ENCODE measurements at regions not wholly inside any gene's neighbourhood (a gene's known extent, or its start where the extent isn't known, plus 50 kb on each side); places are given as distances from the start of the nearest gene placed in this dataset.

DNA sequence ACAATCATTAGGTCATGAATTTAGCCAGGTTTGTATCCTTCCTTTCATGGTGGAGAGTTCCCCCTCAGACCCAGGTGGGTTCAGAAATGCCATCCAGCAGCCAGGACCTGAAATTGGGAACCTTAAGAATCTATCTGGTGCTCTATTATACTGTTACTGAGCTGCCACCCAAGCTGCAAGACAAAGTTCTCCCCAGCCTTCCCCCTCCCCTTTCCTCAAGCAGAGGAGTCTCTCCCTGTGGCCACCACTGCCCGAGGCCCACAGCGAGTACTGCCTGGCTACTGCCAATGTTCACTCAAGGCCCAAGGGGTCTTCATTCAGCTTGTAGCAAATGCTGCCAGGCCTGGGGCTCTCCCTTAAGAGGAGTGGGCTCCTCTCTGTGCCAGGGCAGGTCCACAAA lies 133.8 kb downstream of the TMEM38B start:
- POLR2A ChIA-PET, result no interaction called here
- DNase-seq (no peak), ATAC-seq (no peak)
- peaks cover 13 to 45% (median 22%) of the 10 kb centered on the region in 9 donors for H3K9me3 Mint-ChIP-seq
- no peak overlapping the region for H3K4me3 Mint-ChIP-seq
- no peak overlapping the region for H3K27ac Mint-ChIP-seq
- no peaks in the 10 kb centered on the region for H3K4me1 Mint-ChIP-seq
- peaks cover 0 to 44% (median 20%) of the 10 kb centered on the region in 3 donors for H3K36me3 Mint-ChIP-seq
- H3K27me3 Mint-ChIP-seq, result peaks cover 0 to 3% (median 0%) of the 10 kb centered on the region in 5 donors

GRCh38 chr9:105828596-105829213 lies 134.4 kb downstream of the TMEM38B start:
- H3K27ac Mint-ChIP-seq, result no peak overlapping the region
- H3K27me3 Mint-ChIP-seq, result peaks cover 0 to 3% (median 0%) of the 10 kb centered on the region in 5 donors
- no peaks in the 10 kb centered on the region for H3K4me1 Mint-ChIP-seq
- ATAC-seq (no peak), DNase-seq (no peak)
- POLR2A ChIA-PET, result no interaction called here
- no peak overlapping the region for H3K4me3 Mint-ChIP-seq
- H3K9me3 Mint-ChIP-seq, result peaks cover 8 to 40% (median 17%) of the 10 kb centered on the region in 9 donors
- peaks cover 0 to 39% (median 20%) of the 10 kb centered on the region in 3 donors for H3K36me3 Mint-ChIP-seq

GRCh38 chr9:105830461-105830860 lies 136.1 kb downstream of the TMEM38B start:
- H3K4me1 Mint-ChIP-seq, result no peaks in the 10 kb centered on the region

GRCh38 chr9:105832096-105832710 lies 137.9 kb downstream of the TMEM38B start:
- POLR2A ChIA-PET, result no interaction called here
- H3K4me3 Mint-ChIP-seq, result no peak overlapping the region
- no peak for DNase-seq
- no peaks in the 10 kb centered on the region for H3K27me3 Mint-ChIP-seq
- H3K4me1 Mint-ChIP-seq, result no peaks in the 10 kb centered on the region
- H3K27ac Mint-ChIP-seq, result no peak overlapping the region
- peaks cover 0 to 5% (median 0%) of the 10 kb centered on the region in 9 donors for H3K9me3 Mint-ChIP-seq
- H3K36me3 Mint-ChIP-seq, result peaks cover 0 to 14% (median 8%) of the 10 kb centered on the region in 3 donors
- no peak for ATAC-seq

More at GRCh38 chr9:105830461-105830860, 136.1 kb downstream of the TMEM38B start:
- Mint-ChIP-seq H3K4me3 (no peak overlapping the region), H3K27me3 (no peaks in the 10 kb centered on the region), H3K9me3 (peaks cover 2 to 22% (median 9%) of the 10 kb centered on the region in 9 donors), H3K27ac (no peak overlapping the region), H3K36me3 (peaks cover 0 to 32% (median 20%) of the 10 kb centered on the region in 3 donors)
- POLR2A ChIA-PET, result no interaction called here
- ATAC-seq, result no peak
- no peak for DNase-seq

- no peak overlapping the region for H3K4me3 Mint-ChIP-seq
- H3K4me1 Mint-ChIP-seq, result no peaks in the 10 kb centered on the region
- DNase-seq (no peak), ATAC-seq (no peak)
- peaks cover 0 to 3% (median 0%) of the 10 kb centered on the region in 9 donors for H3K9me3 Mint-ChIP-seq
- H3K27me3 Mint-ChIP-seq, result peaks cover 0 to 3% (median 0%) of the 10 kb centered on the region in 5 donors
- H3K27ac Mint-ChIP-seq, result no peak overlapping the region
- H3K36me3 Mint-ChIP-seq, result peaks cover 0 to 4% (median 3%) of the 10 kb centered on the region in 3 donors
- POLR2A ChIA-PET, result no interaction called here
Measured at GRCh38 chr9:105833271-105833975, 139.1 kb downstream of the TMEM38B start.

GRCh38 chr9:105834404-105834803 lies 140.1 kb downstream of the TMEM38B start:
- Mint-ChIP-seq H3K4me3 (no peak overlapping the region), H3K4me1 (peaks cover 0 to 3% (median 0%) of the 10 kb centered on the region in 4 donors), H3K9me3 (no peaks in the 10 kb centered on the region), H3K36me3 (no peaks in the 10 kb centered on the region), H3K27ac (peak overlapping the region in 1 of 10 donors; percentile 6), H3K27me3 (peaks cover 0 to 3% (median 0%) of the 10 kb centered on the region in 5 donors)
- POLR2A ChIA-PET, result no interaction called here
- ATAC-seq (no peak), DNase-seq (no peak)

DNA sequence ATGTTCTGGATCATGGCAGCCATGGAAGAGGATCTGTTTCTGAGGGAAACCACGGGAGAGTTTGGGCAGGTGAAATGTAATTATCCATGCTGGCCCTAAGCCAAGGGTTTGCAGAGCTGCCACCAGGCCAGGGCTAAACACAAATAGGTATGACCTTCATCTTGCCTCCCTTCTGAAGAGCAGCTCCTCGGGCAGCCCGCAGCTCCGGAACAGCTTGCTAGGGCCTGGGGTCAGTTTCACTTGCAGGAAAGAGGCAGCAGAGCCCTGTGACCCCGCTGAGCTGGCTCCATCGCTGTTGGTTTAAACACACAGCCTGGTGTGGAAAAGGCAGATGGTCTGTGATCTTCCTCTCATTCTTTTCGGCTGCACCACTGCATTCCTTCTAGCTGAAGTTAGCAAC lies 141.4 kb downstream of the TMEM38B start:
- Mint-ChIP-seq H3K4me1 (peaks cover 0 to 3% (median 0%) of the 10 kb centered on the region in 4 donors), H3K27me3 (peaks cover 0 to 3% (median 2%) of the 10 kb centered on the region in 5 donors), H3K27ac (no peak overlapping the region), H3K9me3 (no peaks in the 10 kb centered on the region), H3K36me3 (no peaks in the 10 kb centered on the region), H3K4me3 (no peak overlapping the region)
- no peak for DNase-seq
- ATAC-seq, result no peak
- POLR2A ChIA-PET, result no interaction called here

GRCh38 chr9:105836936-105837660 lies 142.8 kb downstream of the TMEM38B start:
- H3K9me3 Mint-ChIP-seq, result no peaks in the 10 kb centered on the region
- peaks cover 0 to 3% (median 0%) of the 10 kb centered on the region in 4 donors for H3K4me1 Mint-ChIP-seq
- no peak overlapping the region for H3K27ac Mint-ChIP-seq
- H3K36me3 Mint-ChIP-seq, result no peaks in the 10 kb centered on the region
- DNase-seq (no peak), ATAC-seq (no peak)
- peaks cover 0 to 3% (median 2%) of the 10 kb centered on the region in 5 donors for H3K27me3 Mint-ChIP-seq
- POLR2A ChIA-PET, result no interaction called here
- H3K4me3 Mint-ChIP-seq, result no peak overlapping the region

DNA sequence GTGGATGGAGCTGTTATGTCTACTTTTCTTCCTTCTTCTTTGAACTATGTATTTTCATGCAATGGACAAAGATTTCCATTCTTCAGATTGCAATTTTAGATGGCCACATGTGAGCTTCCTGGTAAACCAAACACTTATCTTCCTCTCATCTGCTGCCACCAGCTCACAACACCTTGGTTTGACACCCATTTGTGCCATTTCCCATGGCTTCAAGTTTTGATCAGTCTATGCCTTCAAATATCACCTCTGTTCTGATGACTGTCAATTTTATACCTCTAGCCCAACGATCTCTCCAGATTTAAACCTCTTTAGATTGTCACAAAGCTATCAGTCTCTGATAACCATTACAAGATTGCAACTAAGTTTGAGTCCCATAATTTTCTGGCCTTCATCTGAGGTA lies 147.2 kb downstream of the TMEM38B start:
- POLR2A ChIA-PET, result no interaction called here
- H3K27me3 Mint-ChIP-seq, result peaks cover 0 to 3% (median 2%) of the 10 kb centered on the region in 5 donors
- no peak overlapping the region for H3K4me3 Mint-ChIP-seq
- H3K36me3 Mint-ChIP-seq, result no peaks in the 10 kb centered on the region
- no peak for DNase-seq
- peaks cover 0 to 3% (median 0%) of the 10 kb centered on the region in 4 donors for H3K4me1 Mint-ChIP-seq
- no peak for ATAC-seq
- no peak overlapping the region for H3K27ac Mint-ChIP-seq
- no peaks in the 10 kb centered on the region for H3K9me3 Mint-ChIP-seq

DNA sequence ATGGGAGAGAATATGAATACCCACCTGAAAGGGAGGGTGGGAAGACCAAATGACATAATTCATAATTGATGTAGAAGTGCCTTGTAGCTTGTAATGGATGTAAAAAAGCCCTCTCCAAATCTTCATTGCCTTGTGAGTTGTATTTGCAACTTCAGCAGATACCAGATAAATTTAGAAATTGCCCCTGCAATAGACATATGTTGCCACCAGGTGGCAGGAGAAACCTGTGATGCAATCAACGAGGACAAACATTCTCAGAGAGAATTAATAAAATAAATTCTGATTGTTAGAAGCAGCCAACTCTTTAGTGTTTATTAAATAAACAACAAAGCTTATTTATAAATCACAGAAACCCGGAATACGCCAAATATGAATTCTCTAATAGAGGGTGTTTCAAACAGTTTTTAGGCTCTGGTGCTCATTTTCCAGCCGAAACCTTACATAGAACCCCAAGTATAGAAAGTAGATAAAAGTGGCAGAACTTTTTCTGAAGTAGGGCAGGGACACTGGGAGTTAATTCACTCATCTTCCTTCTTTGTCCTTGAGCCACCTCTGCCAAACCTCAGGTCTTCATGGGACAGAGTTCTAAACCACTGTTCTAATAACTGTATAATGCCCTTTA lies 147.8 kb downstream of the TMEM38B start:
- Mint-ChIP-seq H3K36me3 (no peaks in the 10 kb centered on the region), H3K4me3 (no peak overlapping the region), H3K4me1 (peaks cover 0 to 3% (median 0%) of the 10 kb centered on the region in 4 donors), H3K27me3 (peaks cover 0 to 3% (median 2%) of the 10 kb centered on the region in 5 donors), H3K9me3 (no peaks in the 10 kb centered on the region), H3K27ac (no peak overlapping the region)
- no peak for ATAC-seq
- POLR2A ChIA-PET, result no interaction called here
- peak in 3 of 10 donors; percentile 28 to 35 (median 35) for DNase-seq

- ATAC-seq (no peak), DNase-seq (no peak)
- Mint-ChIP-seq H3K27me3 (no peaks in the 10 kb centered on the region), H3K36me3 (no peaks in the 10 kb centered on the region), H3K9me3 (no peaks in the 10 kb centered on the region), H3K4me3 (no peak overlapping the region), H3K27ac (no peak overlapping the region), H3K4me1 (no peaks in the 10 kb centered on the region)
- POLR2A ChIA-PET, result no interaction called here
Measured at GRCh38 chr9:105846825-105847224, 152.5 kb downstream of the TMEM38B start.

DNA sequence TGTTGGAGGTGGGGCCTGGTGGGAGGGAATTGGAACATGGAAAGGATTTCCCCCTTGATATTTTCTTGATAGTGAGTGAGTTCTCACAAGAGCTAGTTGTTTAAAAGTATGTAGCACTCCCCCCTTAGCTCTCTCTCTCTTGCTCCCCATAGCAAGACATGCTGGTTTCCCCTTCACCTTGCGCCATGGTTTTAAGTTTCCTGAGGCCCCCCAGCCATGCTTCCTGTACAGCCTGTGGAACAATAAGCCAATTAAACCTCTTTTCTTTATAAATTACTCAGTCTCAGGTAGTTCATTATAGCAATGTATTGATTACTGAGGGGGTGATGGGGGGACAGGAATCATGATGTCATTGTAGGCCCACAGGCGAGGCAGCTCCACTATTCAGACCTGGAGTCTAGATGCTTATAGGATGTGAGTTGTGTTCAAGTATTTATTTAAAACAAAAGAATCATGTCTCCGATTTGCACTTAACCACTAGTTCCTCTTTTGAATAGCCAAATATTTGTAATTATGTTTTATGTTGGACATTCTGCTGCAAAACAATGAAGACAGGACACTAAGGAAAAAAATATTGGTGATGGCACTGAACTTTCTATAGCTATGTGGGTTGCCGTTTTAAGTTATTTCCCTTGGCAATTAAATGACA lies 156.6 kb downstream of the TMEM38B start:
- POLR2A ChIA-PET, result no interaction called here
- Mint-ChIP-seq H3K27me3 (no peaks in the 10 kb centered on the region), H3K27ac (no peak overlapping the region), H3K9me3 (peaks cover 0 to 1% (median 0%) of the 10 kb centered on the region in 9 donors), H3K36me3 (no peaks in the 10 kb centered on the region), H3K4me3 (no peak overlapping the region), H3K4me1 (no peaks in the 10 kb centered on the region)
- ATAC-seq, result no peak
- no peak for DNase-seq

Measured in naive thymus-derived CD8-positive, alpha-beta T cell (primary cell).